GM19324 (cell line): ENCODE measurements at regions not wholly inside any gene's neighbourhood (a gene's known extent, or its start where the extent isn't known, plus 50 kb on each side); places are given as distances from the start of the nearest gene placed in this dataset.
"Not testable (repeated sequence)": the region's sequence is repeated elsewhere in the genome, so short reads cannot be mapped to it uniquely, and the experiment has no call there.

Experiments used
- ATAC-seq: cut with Tn5 transposase; IDR thresholded peaks from one replicate; pipeline ENCODE4 v1.9.1; 2021; ENCODE audit warnings: mild to moderate bottlenecking, moderate library complexity; ENCODE audit not compliant: unreplicated experiment, low FRiP score

- ATAC-seq = no peak
These were observed 435.4 kb downstream of the SETD4 start for GRCh38 chr21:35624901-35625300.

GRCh38 chr21:35622612-35623011 lies 437.7 kb downstream of the SETD4 start:
- ATAC-seq = no peak

GRCh38 chr21:35619184-35619583 lies 441.1 kb downstream of the SETD4 start:
- ATAC-seq = no peak

- ATAC-seq = no peak
These were observed 442.8 kb downstream of the SETD4 start for GRCh38 chr21:35617491-35617890.

- no peak for ATAC-seq
These were observed 444.2 kb downstream of the SETD4 start for GRCh38 chr21:35616090-35616489.

GRCh38 chr21:35615325-35615724 lies 445.0 kb downstream of the SETD4 start:
- no peak for ATAC-seq

- no peak for ATAC-seq
These were observed 445.9 kb downstream of the SETD4 start for GRCh38 chr21:35614396-35614921.

- no peak for ATAC-seq
These were observed 448.6 kb downstream of the SETD4 start for GRCh38 chr21:35611708-35612132.

GRCh38 chr21:35609263-35609662 lies 451.1 kb downstream of the SETD4 start:
- no peak for ATAC-seq

- ATAC-seq = no peak
These were observed 452.9 kb downstream of the SETD4 start for GRCh38 chr21:35607406-35607805.

GRCh38 chr21:35606578-35606977 lies 453.7 kb downstream of the SETD4 start:
- ATAC-seq = no peak

GRCh38 chr21:35606146-35606545 lies 454.2 kb downstream of the SETD4 start:
- ATAC-seq = no peak

- ATAC-seq = no peak
These were observed 456.8 kb downstream of the SETD4 start for GRCh38 chr21:35603494-35603893.

- no peak for ATAC-seq
These were observed 457.4 kb downstream of the SETD4 start for GRCh38 chr21:35602811-35603362.

- no peak for ATAC-seq
These were observed 459.1 kb downstream of the SETD4 start for GRCh38 chr21:35601211-35601610.

- ATAC-seq = no peak
These were observed 461.2 kb downstream of the SETD4 start for GRCh38 chr21:35599164-35599563.

GRCh38 chr21:35597750-35598339 lies 462.5 kb downstream of the SETD4 start:
- ATAC-seq = no peak

- ATAC-seq = no peak
These were observed 465.4 kb downstream of the SETD4 start for GRCh38 chr21:35594905-35595304.

- ATAC-seq = no peak
These were observed 467.3 kb downstream of the SETD4 start for GRCh38 chr21:35593000-35593502.

GRCh38 chr21:35590284-35590683 lies 470.0 kb downstream of the SETD4 start:
- ATAC-seq = not testable (repeated sequence)

GRCh38 chr21:35587841-35588380 lies 472.4 kb downstream of the SETD4 start:
- no peak for ATAC-seq

GRCh38 chr21:35586305-35586704 lies 474.0 kb downstream of the SETD4 start:
- ATAC-seq = no peak
